HG03432 (cell line): ENCODE measurements at regions not wholly inside any gene's neighbourhood (a gene's known extent, or its start where the extent isn't known, plus 50 kb on each side); places are given as distances from the start of the nearest gene placed in this dataset.
"Not testable (repeated sequence)": the region's sequence is repeated elsewhere in the genome, so short reads cannot be mapped to it uniquely, and the experiment has no call there.

Source experiments
- ATAC-seq: cut with Tn5 transposase; IDR thresholded peaks from one replicate; pipeline ENCODE4 v1.9.1; 2021; ENCODE audit warnings: mild to moderate bottlenecking, moderate library complexity; ENCODE audit not compliant: unreplicated experiment

GRCh38 chr10:76815505-76815904 is 822.1 kb downstream of the KCNMA1 start:
- ATAC-seq = not testable (repeated sequence)

DNA sequence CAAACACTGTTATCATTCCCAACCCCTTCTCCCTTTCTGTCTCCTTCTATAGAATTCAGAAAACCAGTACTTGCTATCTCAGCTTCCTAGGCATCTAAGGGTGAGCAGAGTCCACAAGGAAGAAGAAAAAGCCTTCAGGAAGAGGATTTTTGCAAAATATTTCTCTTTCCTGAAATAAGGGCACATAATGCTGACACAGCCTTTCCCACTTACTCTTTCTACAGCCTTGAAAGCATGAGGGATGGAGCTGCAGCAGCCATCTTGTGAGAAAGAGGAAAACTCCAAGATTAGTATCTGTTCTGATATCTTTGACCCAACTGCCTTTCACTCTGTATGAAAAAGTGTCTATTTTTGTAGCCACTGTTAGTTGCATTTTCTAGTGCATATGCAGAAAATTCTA is 826.2 kb downstream of the KCNMA1 start:
- ATAC-seq = no peak

GRCh38 chr10:76788452-76788811 is 849.2 kb downstream of the KCNMA1 start:
- no peak for ATAC-seq

DNA sequence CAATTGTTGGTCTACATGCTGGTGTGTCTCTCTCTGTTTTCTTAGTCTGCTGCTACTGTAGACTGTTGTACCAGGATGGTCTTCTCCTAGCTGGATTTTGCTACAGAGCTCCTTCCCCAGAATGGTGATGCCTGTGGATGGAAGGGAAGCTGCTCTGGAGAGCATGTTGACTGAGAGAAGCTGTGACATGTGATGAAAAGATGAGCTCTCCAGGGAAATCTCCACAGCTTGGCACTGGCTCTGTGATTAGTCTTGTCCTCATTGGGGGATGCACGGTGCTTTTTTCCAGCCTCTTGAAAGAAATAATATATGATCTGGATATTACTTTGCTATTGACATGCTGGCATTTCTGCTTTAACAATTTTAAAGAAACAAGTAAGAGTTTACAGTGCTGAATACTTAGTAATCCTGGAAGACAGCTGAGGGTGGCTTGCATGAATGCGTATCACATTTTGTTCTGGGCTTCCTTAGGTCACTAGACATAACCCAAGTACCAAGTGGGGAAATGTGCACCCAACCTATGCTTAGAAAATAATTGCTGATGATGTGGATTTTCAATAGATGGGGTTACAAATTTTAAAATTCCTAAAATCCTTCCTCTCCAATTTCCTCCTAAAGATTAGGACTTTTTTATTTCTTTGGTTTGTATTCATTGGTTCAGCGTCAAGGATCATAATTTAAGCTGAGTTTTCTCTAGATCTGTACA is 849.7 kb downstream of the KCNMA1 start:
- no peak for ATAC-seq

DNA sequence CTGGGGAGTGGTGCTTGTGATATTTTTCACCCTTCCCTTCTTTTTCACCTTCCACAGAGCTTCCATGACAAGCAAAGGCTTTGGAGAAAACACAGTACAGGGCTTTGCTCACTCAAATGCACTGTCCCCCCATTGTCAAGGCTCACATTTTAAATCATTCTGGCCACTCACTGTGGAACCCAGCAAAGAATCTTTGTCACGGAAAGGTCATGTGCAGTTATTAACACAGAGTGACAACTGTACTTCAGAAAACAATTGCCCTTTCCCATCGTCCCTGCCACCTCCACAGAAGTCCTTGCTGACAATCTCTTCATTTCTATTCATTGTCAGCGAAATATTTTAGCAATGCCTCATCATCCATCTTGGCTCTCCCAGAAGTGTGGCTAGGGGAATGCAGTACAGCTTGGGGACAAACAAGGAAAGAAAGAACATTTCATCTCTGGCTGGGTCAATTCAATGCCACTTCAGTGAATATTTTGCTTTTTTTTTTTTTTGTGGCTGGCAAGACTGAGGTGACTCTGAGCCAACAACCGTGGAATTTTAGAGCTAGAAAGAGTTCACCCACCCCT is 851.0 kb downstream of the KCNMA1 start:
- no peak for ATAC-seq

DNA sequence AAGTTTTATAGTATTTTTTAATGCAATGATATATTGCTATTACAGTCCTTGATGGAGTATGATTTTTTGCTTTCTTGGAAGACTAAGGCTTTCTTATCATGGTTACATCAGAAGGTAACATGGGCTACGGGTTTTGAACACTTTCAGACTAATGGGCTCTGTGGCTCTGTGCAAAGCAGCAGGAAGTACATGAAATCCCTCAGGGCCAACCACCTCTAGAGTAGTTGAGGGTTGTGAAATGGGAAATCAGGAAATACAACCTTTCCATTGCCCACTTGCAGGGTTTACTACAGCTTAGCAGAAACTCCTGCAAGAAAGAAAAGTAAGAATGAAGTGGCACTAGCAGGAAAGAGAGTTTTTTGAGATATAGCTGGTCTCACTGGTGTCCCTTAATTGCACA is 853.5 kb downstream of the KCNMA1 start:
- no peak for ATAC-seq

GRCh38 chr10:76779796-76780301 is 857.8 kb downstream of the KCNMA1 start:
- ATAC-seq = no peak

DNA sequence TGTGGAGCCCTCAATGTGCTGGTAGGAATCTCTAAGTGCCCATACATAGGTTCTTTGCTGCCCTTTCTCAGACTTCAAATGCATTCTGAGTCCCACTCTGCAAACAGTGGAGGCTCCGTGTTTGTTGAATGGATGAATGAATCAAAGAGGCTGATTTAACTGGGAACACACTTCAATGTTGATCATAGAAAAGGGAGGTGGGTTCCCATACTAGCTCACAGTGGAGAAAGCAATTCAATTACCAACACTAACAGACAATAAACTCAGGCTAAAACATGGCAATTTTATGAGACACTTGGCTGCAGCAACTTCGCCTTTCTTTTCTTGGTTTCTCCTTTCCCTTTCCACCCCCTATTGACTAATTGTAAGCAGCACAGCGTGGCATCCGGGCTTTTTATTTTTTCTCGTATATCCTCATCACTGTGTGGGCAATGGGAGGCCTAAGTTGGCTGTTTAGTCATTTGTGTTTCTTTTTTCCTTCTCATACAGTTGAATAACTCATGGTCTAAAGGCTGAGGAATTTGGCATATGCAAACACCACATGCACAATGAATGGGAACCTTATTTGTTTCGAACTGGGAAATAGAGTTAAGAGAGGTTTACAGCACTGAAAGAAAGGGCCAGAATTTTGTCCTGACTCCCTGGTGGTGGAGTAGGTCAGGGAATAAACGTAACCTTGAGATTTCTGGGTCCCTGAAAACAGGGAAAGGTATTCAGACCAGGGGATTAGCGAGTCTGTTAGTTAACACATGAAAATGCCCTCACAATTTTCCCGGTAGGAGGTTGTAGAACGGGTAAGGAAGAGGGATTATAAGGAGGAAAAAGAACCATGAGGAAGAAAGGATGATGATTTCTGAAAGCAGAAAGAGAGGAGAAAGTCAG is 858.5 kb downstream of the KCNMA1 start:
- no peak for ATAC-seq

DNA sequence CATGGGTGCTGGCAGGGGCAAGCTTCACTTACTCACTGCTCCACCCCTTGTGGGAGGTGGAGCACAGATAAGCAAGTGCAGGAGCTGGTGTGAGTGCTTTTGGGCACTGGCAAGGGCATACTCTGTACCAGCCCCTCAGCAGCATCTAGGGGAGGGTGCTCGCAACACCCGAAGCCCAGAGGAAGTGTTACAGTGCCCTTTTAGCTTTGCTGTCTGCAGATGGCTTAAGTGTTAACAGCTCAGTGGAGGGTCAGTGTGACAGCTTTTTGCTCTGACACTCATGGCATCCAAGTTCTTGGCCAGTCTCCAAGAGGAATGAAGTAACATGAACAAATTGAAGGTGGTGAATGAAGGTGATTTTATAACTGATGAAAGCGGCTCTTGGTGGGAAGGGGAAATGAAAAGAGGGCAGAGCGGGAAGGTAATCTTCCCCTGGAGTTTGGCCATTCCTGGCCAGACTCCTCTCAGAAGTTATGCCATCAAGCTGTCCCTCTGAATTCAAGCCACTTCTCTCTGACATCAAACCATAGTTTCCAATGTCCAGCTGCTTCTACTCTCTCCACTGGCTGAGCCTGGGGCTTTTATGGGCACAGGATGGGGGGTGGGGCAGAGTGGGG is 862.5 kb downstream of the KCNMA1 start:
- ATAC-seq = no peak

GRCh38 chr10:76769582-76769981 is 868.0 kb downstream of the KCNMA1 start:
- no peak for ATAC-seq

GRCh38 chr10:76769161-76769560 is 868.4 kb downstream of the KCNMA1 start:
- no peak for ATAC-seq

DNA sequence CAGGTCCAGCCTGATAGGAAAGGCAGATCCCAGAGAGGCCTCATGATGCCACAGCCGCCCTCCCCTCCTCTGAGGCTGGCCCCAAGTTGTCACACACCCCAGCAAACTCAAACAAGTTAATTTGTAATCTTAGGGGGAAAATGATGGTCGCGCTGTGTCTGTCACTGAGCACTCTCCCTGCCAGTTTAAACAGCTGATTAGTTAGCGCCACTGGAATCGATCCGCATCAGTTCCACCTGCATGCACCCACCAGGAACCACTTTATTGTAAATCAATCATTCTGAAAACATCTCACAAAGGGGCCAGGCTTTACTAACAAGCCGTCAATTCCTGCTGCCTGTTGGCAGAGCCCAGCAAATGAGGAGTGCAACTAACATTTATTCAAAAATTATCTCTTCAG is 870.9 kb downstream of the KCNMA1 start:
- no peak for ATAC-seq

- not testable (repeated sequence) for ATAC-seq
These were observed 872.7 kb downstream of the KCNMA1 start for GRCh38 chr10:76764921-76765320.

- ATAC-seq = no peak
These were observed 873.4 kb downstream of the KCNMA1 start for GRCh38 chr10:76764177-76764576.

- ATAC-seq = no peak
These were observed 874.2 kb downstream of the KCNMA1 start for GRCh38 chr10:76763376-76763775.

GRCh38 chr10:76759681-76760080 is 877.9 kb downstream of the KCNMA1 start:
- ATAC-seq = no peak

GRCh38 chr10:76743169-76743568 is 894.4 kb downstream of the KCNMA1 start:
- ATAC-seq = no peak

- ATAC-seq = no peak
These were observed 897.1 kb downstream of the KCNMA1 start for GRCh38 chr10:76740514-76740913.

DNA sequence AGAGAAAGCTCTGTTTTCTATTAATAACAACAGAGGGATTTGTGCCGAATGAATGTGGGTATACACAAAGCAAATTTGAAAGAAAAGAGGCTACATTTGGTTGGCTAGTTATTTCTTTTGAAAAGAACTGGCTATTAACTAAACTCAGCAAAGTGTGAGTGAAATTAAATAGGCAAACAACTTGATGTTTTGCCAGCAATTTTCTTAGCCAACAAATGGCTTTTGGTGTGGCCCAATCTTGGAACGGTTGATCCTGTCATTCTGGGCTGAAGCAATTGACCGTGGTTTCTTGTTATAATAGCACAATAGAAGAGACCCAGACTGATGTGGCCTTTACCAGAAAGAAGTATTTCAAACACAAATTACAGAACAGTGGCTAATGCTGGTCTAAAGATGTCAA is 898.6 kb downstream of the KCNMA1 start:
- no peak for ATAC-seq

DNA sequence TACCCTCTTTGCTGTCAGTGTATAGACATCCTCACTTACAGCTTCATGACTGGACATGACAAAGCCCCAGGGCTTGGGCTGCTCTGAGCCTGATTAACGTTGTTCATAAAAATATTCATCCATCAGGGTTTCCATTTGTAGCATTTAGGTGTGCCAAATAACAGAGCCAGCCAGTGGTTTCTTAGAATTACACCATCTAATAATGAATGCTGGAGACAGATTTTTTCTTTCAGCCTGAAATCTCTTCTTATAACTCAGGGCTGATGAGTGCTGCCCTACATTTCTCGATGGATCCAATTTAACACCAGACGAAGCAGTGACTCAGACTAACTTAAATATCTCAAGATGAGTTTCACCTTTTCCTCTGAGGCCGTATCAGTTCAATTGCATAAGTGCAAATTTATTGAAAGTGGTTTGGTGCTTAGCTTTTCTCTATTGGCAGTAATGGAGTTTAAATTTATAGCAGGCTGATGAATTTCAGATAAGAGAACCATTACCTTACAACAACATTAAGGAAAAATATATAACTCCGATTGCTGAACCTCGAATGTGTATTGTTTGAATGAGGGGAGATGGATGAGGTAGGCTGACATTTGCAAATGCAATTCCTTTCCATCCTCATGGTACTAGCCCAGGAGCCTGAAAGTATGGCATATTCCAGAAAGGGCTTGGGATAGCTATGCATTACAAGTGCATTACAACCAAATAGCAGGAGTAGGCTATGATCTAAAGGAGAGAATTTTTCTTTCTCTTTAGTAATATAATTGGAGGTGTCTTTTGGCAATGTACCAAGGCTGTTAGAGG is 900.6 kb downstream of the KCNMA1 start:
- ATAC-seq = no peak

DNA sequence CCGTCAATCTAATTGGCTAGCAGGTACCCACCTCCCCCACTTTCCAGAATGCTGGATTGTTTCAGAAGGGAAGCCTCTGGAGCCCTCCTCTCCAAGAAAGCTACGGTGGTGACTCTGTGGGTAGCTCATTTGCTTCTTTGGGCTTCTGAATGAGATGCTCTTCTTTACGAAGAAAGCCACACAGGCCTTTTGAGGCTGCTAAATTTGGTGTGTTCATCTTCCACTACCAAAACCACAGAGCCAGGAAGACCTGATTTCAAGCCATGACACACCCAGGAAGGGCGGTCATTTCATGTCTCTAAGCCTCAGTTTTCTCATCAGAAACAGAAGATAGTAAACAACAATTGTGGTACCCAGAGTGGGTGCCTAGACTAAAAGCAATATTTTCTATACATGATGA is 901.2 kb downstream of the KCNMA1 start:
- ATAC-seq = no peak
